ENCODE measurements at regions not wholly inside any gene's neighbourhood (a gene's known extent, or its start where the extent isn't known, plus 50 kb on each side); places are given as distances from the start of the nearest gene placed in this dataset.
A peak's percentile ranks its signal among the peaks of the same experiment; 100 is the strongest.

- no peaks in the 10 kb centered on the region for H3K9me3 ChIP-seq
- no peaks in the 10 kb centered on the region for H3K4me1 ChIP-seq
- H3K27me3 ChIP-seq (ENCODE audit: low read depth): peaks cover 26% of the 10 kb centered on the region
- H3K4me3 ChIP-seq: peak overlapping the region; percentile 53
- ATAC-seq (peak; percentile 91), DNase-seq (peak; percentile 76)
- no peaks in the 10 kb centered on the region for H3K36me3 ChIP-seq
- TF ChIP-seq CTCF (IDR thresholded peaks at IDR 0.05): no peak
- peak overlapping the region; percentile 36 for H3K27ac ChIP-seq
- intact Hi-C loops (cut with DNase I): no loop called here
These were observed 217.0 kb upstream of the DTNA start for GRCh38 chr18:34493099-34493544.

- DNase-seq (peak; percentile 52), ATAC-seq (peak; percentile 75 to 83)
- no peaks in the 10 kb centered on the region for H3K9me3 ChIP-seq
- peaks cover 26% of the 10 kb centered on the region for H3K27me3 ChIP-seq (ENCODE audit: low read depth)
- peak overlapping the region; percentile 36 for H3K27ac ChIP-seq
- TF ChIP-seq CTCF (IDR thresholded peaks at IDR 0.05): no peak
- peak overlapping the region; percentile 53 for H3K4me3 ChIP-seq
- H3K36me3 ChIP-seq: no peaks in the 10 kb centered on the region
- no peaks in the 10 kb centered on the region for H3K4me1 ChIP-seq
- intact Hi-C loops (cut with DNase I): no loop called here
These were observed 216.3 kb upstream of the DTNA start for GRCh38 chr18:34493566-34494358.

- H3K9me3 ChIP-seq: no peaks in the 10 kb centered on the region
- no peak overlapping the region for H3K27ac ChIP-seq
These were observed 215.8 kb upstream of the DTNA start for GRCh38 chr18:34494359-34494696.

GRCh38 chr18:34495506-34495905 is 214.6 kb upstream of the DTNA start:
- intact Hi-C loops (cut with DNase I): no loop called here
- Histone ChIP-seq H3K4me1 (no peaks in the 10 kb centered on the region), H3K36me3 (no peaks in the 10 kb centered on the region), H3K27me3 (ENCODE audit: low read depth) (peaks cover 26% of the 10 kb centered on the region), H3K27ac (no peak overlapping the region), H3K9me3 (no peaks in the 10 kb centered on the region), H3K4me3 (no peak overlapping the region)
- no peak for DNase-seq
- TF ChIP-seq CTCF (IDR thresholded peaks at IDR 0.05): no peak
- ATAC-seq: no peak

More at GRCh38 chr18:34494359-34494696, 215.8 kb upstream of the DTNA start:
- TF ChIP-seq CTCF (IDR thresholded peaks at IDR 0.05): no peak
- peaks cover 26% of the 10 kb centered on the region for H3K27me3 ChIP-seq (ENCODE audit: low read depth)
- H3K4me3 ChIP-seq: peak overlapping the region; percentile 53
- ATAC-seq (peak; percentile 16 to 19), DNase-seq (no peak)
- intact Hi-C loops (cut with DNase I): no loop called here
- no peaks in the 10 kb centered on the region for H3K36me3 ChIP-seq
- H3K4me1 ChIP-seq: no peaks in the 10 kb centered on the region

GRCh38 chr18:34501553-34501952 is 208.5 kb upstream of the DTNA start:
- no peak overlapping the region for H3K27ac ChIP-seq
- DNase-seq (no peak), ATAC-seq (no peak)
- H3K9me3 ChIP-seq: no peaks in the 10 kb centered on the region
- no peak for TF ChIP-seq CTCF (IDR thresholded peaks at IDR 0.05)
- no peaks in the 10 kb centered on the region for H3K4me1 ChIP-seq
- H3K36me3 ChIP-seq: no peaks in the 10 kb centered on the region
- H3K4me3 ChIP-seq: no peak overlapping the region
- intact Hi-C loops (cut with DNase I): no loop called here
- no peaks in the 10 kb centered on the region for H3K27me3 ChIP-seq (ENCODE audit: low read depth)
